C4-2B (cell line): ENCODE measurements at regions not wholly inside any gene's neighbourhood (a gene's known extent, or its start where the extent isn't known, plus 50 kb on each side); places are given as distances from the start of the nearest gene placed in this dataset.

Experiments
- ZFX ChIP-seq: fragments of 450-650 bp; IDR thresholded peaks from 2 replicates; pipeline ENCODE4 v1.6.1; 2017
- TF ChIP-seq, protein P1 (sequence below): fragments of 450-650 bp; conservative IDR thresholded peaks from 2 replicates; pipeline ENCODE4 v1.5.1; 2017; ENCODE audit warnings: mild to moderate bottlenecking

GRCh38 chr2:114293355-114293754 lies 149.1 kb upstream of the DPP10 start:
- TF ChIP-seq, protein P1, sequence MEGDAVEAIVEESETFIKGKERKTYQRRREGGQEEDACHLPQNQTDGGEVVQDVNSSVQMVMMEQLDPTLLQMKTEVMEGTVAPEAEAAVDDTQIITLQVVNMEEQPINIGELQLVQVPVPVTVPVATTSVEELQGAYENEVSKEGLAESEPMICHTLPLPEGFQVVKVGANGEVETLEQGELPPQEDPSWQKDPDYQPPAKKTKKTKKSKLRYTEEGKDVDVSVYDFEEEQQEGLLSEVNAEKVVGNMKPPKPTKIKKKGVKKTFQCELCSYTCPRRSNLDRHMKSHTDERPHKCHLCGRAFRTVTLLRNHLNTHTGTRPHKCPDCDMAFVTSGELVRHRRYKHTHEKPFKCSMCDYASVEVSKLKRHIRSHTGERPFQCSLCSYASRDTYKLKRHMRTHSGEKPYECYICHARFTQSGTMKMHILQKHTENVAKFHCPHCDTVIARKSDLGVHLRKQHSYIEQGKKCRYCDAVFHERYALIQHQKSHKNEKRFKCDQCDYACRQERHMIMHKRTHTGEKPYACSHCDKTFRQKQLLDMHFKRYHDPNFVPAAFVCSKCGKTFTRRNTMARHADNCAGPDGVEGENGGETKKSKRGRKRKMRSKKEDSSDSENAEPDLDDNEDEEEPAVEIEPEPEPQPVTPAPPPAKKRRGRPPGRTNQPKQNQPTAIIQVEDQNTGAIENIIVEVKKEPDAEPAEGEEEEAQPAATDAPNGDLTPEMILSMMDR: no peak
- no peak for TF ChIP-seq ZFX
